PC-3 (cell line): ENCODE measurements at regions not wholly inside any gene's neighbourhood (a gene's known extent, or its start where the extent isn't known, plus 50 kb on each side); places are given as distances from the start of the nearest gene placed in this dataset.

Source experiments
- EZH2 ChIP-seq: fragments of 300-600 bp; sonication (generic); IDR thresholded peaks from one replicate; pipeline ENCODE4 v1.6.1; 2017; ENCODE audit warnings: antibody characterized with exemption, mild to moderate bottlenecking, low read length; ENCODE audit not compliant: unreplicated experiment
- EZH2phosphoT487 ChIP-seq: fragments of 300-600 bp; sonication (generic); IDR thresholded peaks from 2 replicates; pipeline ENCODE4 v1.6.1; 2018; ENCODE audit warnings: mild to moderate bottlenecking, antibody characterized with exemption, low read length, borderline replicate concordance
- TF ChIP-seq, protein P1 (sequence below): fragments of 300-600 bp; sonication (generic); conservative IDR thresholded peaks from 2 replicates; pipeline ENCODE4 v1.5.1; 2017; ENCODE audit warnings: antibody characterized with exemption, low read depth, mild to moderate bottlenecking, low read length

DNA sequence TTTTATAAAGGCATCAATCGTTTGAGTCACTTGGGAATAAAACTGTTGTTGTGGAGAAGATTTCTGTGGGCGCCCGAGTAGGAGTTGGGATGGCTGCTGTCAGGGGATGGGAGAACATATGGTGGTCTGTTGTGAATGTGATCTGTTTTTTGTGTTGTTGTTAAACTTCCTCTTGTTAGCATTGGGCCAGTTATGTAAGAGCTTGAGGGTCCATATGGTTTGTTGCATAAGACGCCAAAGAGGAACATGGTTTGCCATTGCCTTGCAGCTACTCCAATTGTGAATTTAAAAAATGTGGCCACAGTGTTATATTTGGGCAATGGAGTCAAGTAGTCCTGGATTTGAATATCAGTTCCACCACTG, 136.1 kb upstream of the JUN start:
- TF ChIP-seq, protein P1, sequence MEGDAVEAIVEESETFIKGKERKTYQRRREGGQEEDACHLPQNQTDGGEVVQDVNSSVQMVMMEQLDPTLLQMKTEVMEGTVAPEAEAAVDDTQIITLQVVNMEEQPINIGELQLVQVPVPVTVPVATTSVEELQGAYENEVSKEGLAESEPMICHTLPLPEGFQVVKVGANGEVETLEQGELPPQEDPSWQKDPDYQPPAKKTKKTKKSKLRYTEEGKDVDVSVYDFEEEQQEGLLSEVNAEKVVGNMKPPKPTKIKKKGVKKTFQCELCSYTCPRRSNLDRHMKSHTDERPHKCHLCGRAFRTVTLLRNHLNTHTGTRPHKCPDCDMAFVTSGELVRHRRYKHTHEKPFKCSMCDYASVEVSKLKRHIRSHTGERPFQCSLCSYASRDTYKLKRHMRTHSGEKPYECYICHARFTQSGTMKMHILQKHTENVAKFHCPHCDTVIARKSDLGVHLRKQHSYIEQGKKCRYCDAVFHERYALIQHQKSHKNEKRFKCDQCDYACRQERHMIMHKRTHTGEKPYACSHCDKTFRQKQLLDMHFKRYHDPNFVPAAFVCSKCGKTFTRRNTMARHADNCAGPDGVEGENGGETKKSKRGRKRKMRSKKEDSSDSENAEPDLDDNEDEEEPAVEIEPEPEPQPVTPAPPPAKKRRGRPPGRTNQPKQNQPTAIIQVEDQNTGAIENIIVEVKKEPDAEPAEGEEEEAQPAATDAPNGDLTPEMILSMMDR = no peak
- no peak for TF ChIP-seq EZH2
- no peak for TF ChIP-seq EZH2phosphoT487
